ENCODE measurements at regions not wholly inside any gene's neighbourhood (a gene's known extent, or its start where the extent isn't known, plus 50 kb on each side); places are given as distances from the start of the nearest gene placed in this dataset.
"Not testable (repeated sequence)": the region's sequence is repeated elsewhere in the genome, so short reads cannot be mapped to it uniquely, and the experiment has no call there.

GRCh38 chr6:68022968-68023367, 612.1 kb upstream of the ADGRB3 start:
- not testable (repeated sequence) for DNase-seq (ENCODE audit: low read depth in 2 of 2)

- no peak for DNase-seq (ENCODE audit: low read depth in 2 of 2)
Measured at GRCh38 chr6:68013780-68014515, 621.1 kb upstream of the ADGRB3 start.

- no peak for DNase-seq (ENCODE audit: low read depth in 2 of 2)
Measured at GRCh38 chr6:68012822-68013221, 622.3 kb upstream of the ADGRB3 start.

- no peak for DNase-seq (ENCODE audit: low read depth in 2 of 2)
Measured at GRCh38 chr6:68010936-68011335, 624.1 kb upstream of the ADGRB3 start.

GRCh38 chr6:68008445-68008844, 626.6 kb upstream of the ADGRB3 start:
- no peak for DNase-seq (ENCODE audit: low read depth in 2 of 2)

- no peak for DNase-seq (ENCODE audit: low read depth in 2 of 2)
Measured at GRCh38 chr6:68007717-68008116, 627.4 kb upstream of the ADGRB3 start.

- DNase-seq (ENCODE audit: low read depth in 2 of 2): no peak
Measured at GRCh38 chr6:67986694-67987232, 648.3 kb upstream of the ADGRB3 start.

GRCh38 chr6:67976486-67976885, 658.6 kb upstream of the ADGRB3 start:
- DNase-seq (ENCODE audit: low read depth in 2 of 2): no peak

- DNase-seq (ENCODE audit: low read depth in 2 of 2): no peak
Measured at GRCh38 chr6:67974931-67975330, 660.2 kb upstream of the ADGRB3 start.

GRCh38 chr6:67971812-67972211, 663.3 kb upstream of the ADGRB3 start:
- no peak for DNase-seq (ENCODE audit: low read depth in 2 of 2)

GRCh38 chr6:67966830-67967229, 668.3 kb upstream of the ADGRB3 start:
- no peak for DNase-seq (ENCODE audit: low read depth in 2 of 2)

GRCh38 chr6:67956352-67956751, 678.7 kb upstream of the ADGRB3 start:
- DNase-seq (ENCODE audit: low read depth in 2 of 2): no peak

GRCh38 chr6:67952948-67953347, 682.1 kb upstream of the ADGRB3 start:
- DNase-seq (ENCODE audit: low read depth in 2 of 2): no peak

GRCh38 chr6:67952121-67952520, 683.0 kb upstream of the ADGRB3 start:
- peak in 1 of 2 experiments; percentile 2 for DNase-seq (ENCODE audit: low read depth in 2 of 2)

- DNase-seq (ENCODE audit: low read depth in 2 of 2): not testable (repeated sequence)
Measured at GRCh38 chr6:67947762-67948161, 687.3 kb upstream of the ADGRB3 start.

GRCh38 chr6:67935976-67936477, 699.1 kb upstream of the ADGRB3 start:
- DNase-seq (ENCODE audit: low read depth in 2 of 2): no peak

- DNase-seq (ENCODE audit: low read depth in 2 of 2): no peak
Measured at GRCh38 chr6:67933278-67933677, 701.8 kb upstream of the ADGRB3 start.

GRCh38 chr6:67922588-67922987, 712.5 kb upstream of the ADGRB3 start:
- not testable (repeated sequence) for DNase-seq (ENCODE audit: low read depth in 2 of 2)

- DNase-seq (ENCODE audit: low read depth in 2 of 2): not testable (repeated sequence)
Measured at GRCh38 chr6:67920040-67920439, 715.0 kb upstream of the ADGRB3 start.

- no peak for DNase-seq (ENCODE audit: low read depth in 2 of 2)
Measured at GRCh38 chr6:67916399-67916798, 718.7 kb upstream of the ADGRB3 start.

- DNase-seq (ENCODE audit: low read depth in 2 of 2): no peak
Measured at GRCh38 chr6:67914419-67914818, 720.7 kb upstream of the ADGRB3 start.

GRCh38 chr6:67909354-67909753, 725.7 kb upstream of the ADGRB3 start:
- DNase-seq (ENCODE audit: low read depth in 2 of 2): no peak

GRCh38 chr6:67908379-67908778, 726.7 kb upstream of the ADGRB3 start:
- no peak for DNase-seq (ENCODE audit: low read depth in 2 of 2)
